GM18870 (cell line): ENCODE measurements at regions not wholly inside any gene's neighbourhood (a gene's known extent, or its start where the extent isn't known, plus 50 kb on each side); places are given as distances from the start of the nearest gene placed in this dataset.
"Not testable (repeated sequence)": the region's sequence is repeated elsewhere in the genome, so short reads cannot be mapped to it uniquely, and the experiment has no call there.

ENCODE experiments used
- ATAC-seq: cut with Tn5 transposase; IDR thresholded peaks from one replicate; pipeline ENCODE4 v1.9.1; 2021; ENCODE audit warnings: moderate library complexity; ENCODE audit not compliant: unreplicated experiment

- ATAC-seq: peak; percentile 95
Observed at GRCh38 chr6:141463237-141463977, 669.3 kb upstream of the GJE1 start.

- no peak for ATAC-seq
Observed at GRCh38 chr6:141460743-141461484, 671.8 kb upstream of the GJE1 start.

GRCh38 chr6:141460245-141460644 lies 672.5 kb upstream of the GJE1 start:
- ATAC-seq: not testable (repeated sequence)

GRCh38 chr6:141457984-141458383 lies 674.7 kb upstream of the GJE1 start:
- ATAC-seq: not testable (repeated sequence)

GRCh38 chr6:141452354-141452686 lies 680.4 kb upstream of the GJE1 start:
- ATAC-seq: no peak

GRCh38 chr6:141451511-141452353 lies 681.0 kb upstream of the GJE1 start:
- ATAC-seq: no peak

- no peak for ATAC-seq
Observed at GRCh38 chr6:141451181-141451510, 681.6 kb upstream of the GJE1 start.

- ATAC-seq: no peak
Observed at GRCh38 chr6:141445928-141446628, 686.6 kb upstream of the GJE1 start.

GRCh38 chr6:141443668-141444289 lies 688.9 kb upstream of the GJE1 start:
- ATAC-seq: no peak

- ATAC-seq: no peak
Observed at GRCh38 chr6:141443032-141443431, 689.7 kb upstream of the GJE1 start.

GRCh38 chr6:141439513-141439912 lies 693.2 kb upstream of the GJE1 start:
- no peak for ATAC-seq

- ATAC-seq: peak; percentile 60
Observed at GRCh38 chr6:141437685-141438084, 695.0 kb upstream of the GJE1 start.

- ATAC-seq: no peak
Observed at GRCh38 chr6:141437011-141437410, 695.7 kb upstream of the GJE1 start.

- ATAC-seq: no peak
Observed at GRCh38 chr6:141426400-141426980, 706.2 kb upstream of the GJE1 start.

- no peak for ATAC-seq
Observed at GRCh38 chr6:141421378-141421777, 711.3 kb upstream of the GJE1 start.

- no peak for ATAC-seq
Observed at GRCh38 chr6:141418076-141418475, 714.6 kb upstream of the GJE1 start.

- no peak for ATAC-seq
Observed at GRCh38 chr6:141415896-141416295, 716.8 kb upstream of the GJE1 start.

- ATAC-seq: no peak
Observed at GRCh38 chr6:141413196-141413595, 719.5 kb upstream of the GJE1 start.

- no peak for ATAC-seq
Observed at GRCh38 chr6:141406761-141407160, 726.0 kb upstream of the GJE1 start.

GRCh38 chr6:141403827-141404226 lies 728.9 kb upstream of the GJE1 start:
- no peak for ATAC-seq
